HG02870 (cell line): ENCODE measurements at regions not wholly inside any gene's neighbourhood (a gene's known extent, or its start where the extent isn't known, plus 50 kb on each side); places are given as distances from the start of the nearest gene placed in this dataset.

Source experiments
- ATAC-seq: cut with Tn5 transposase; IDR thresholded peaks from one replicate; pipeline ENCODE4 v1.9.1; 2021; ENCODE audit warnings: mild to moderate bottlenecking, moderate library complexity; ENCODE audit not compliant: unreplicated experiment

GRCh38 chr11:129292092-129292491 is 83.6 kb upstream of the BARX2 start:
- no peak for ATAC-seq

GRCh38 chr11:129291546-129291945 is 84.1 kb upstream of the BARX2 start:
- no peak for ATAC-seq

GRCh38 chr11:129290966-129291365 is 84.7 kb upstream of the BARX2 start:
- ATAC-seq = no peak

DNA sequence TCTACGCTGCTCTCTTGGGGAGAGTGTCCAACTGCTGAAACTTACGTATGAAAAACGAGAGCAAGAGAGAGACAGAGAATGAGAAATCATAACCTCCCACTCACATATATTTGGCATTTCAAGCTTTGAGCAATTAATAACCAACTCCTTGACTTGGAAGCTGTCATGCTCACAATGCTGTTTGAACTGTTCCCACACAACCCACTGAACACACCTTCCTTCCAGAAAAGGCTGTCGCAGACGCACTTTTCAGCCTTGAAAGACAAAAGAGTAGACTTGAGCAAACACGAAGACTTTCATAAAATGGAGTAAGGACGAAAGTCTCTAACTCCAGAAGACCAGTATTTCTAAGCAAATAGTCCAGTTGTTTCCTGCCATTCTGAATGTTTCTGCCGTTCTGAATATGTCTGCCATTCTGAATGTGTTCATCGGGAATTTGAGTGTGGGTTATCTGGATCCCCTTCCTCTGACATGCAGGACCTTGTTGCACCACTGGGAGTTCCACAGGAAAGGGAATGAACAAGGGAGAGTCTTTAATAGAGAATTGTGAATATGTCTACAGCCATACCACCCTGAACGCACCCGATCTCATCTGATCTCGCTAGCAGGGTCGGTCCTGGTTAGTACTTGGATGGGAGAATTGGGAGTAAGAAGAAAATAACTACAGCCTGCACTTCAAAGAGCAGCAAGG is 86.2 kb upstream of the BARX2 start:
- no peak for ATAC-seq

- no peak for ATAC-seq
Measured at GRCh38 chr11:129287920-129288319, 87.7 kb upstream of the BARX2 start.

GRCh38 chr11:129286813-129287212 is 88.8 kb upstream of the BARX2 start:
- no peak for ATAC-seq

GRCh38 chr11:129285402-129285786 is 90.3 kb upstream of the BARX2 start:
- ATAC-seq = no peak

GRCh38 chr11:129283141-129283540 is 91.0 kb upstream of the ARHGAP32 start:
- no peak for ATAC-seq

GRCh38 chr11:129282634-129283033 is 90.5 kb upstream of the ARHGAP32 start:
- ATAC-seq = no peak

DNA sequence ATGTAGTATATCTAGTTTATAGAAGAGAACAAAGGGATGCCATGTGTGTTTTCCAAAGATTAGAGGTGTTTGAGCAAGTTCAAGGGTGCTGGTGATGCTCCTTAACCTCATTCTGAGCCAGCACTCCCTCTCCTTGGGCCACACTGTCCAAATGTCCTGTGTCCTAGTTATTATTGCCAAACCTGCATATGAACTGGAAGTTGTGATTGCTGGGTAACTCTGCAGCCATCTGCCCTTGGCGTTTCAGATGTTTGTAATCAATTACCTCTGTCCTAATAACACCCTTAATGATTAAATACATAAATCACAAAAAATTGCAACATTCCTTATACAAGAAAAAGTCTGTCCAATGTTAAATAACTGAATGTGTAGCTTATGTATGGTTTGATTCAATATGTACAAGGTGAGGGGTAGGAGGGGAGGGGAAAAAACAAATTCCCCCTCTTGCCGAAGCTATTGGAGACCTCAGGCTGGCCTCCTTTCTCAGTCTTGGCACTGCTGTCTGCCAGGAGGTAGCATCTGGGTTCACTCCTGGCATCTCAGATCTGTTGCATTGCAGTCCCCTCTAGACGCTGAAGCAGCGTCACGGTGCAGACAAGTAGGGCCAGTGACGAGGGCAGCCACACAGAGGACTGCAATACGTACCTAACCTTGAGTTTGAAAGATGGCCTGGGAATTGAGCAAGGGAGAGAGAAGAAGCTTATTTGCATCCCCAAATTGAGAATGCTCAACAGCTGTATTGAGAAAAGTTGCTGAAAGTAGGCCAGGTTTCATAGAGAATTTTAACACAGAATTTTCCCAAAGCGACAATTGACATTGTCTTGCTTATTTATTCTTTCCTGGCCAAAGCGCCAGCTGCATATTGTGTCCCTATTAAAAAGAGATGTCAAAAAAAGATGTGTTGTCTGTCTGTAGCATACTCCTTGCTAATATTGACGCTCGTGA is 89.6 kb upstream of the ARHGAP32 start:
- no peak for ATAC-seq

DNA sequence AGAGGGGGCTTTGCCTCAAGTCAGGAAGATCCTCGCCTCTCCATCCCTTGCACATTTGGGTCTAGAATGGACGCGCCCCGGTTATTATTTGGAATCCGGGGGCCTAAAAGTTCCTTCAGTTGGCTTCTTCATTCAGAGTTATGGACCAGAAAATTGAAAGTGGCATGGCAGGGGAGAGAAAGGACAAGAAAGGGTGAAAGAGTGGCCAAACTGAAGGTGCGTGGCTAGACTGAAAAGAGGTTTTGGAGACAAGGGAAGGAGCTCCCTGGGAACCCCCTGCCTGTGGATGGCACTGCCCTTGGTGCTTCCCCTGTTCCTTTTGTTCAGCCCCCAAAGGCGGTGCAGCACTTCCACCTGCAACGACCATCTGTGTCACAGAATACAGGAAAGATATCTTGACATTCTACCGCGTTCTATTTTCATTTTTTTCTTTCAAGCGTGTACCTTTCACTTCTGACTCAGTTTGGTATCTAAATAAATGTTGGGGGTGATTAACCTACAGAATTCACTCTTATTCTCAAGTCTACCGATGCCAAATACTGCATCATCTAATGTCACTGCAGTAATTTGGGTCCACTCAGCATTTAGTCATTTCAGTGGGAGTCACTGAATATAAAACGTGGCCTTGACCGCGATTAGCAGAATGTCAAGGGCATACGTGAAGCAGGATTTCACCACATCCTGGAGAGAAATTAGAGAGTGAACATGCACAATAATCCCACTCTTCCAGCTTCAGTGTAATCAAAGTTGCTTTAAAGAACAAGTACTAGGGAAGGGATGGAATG is 88.1 kb upstream of the ARHGAP32 start:
- no peak for ATAC-seq

- ATAC-seq = peak; percentile 61
Measured at GRCh38 chr11:129279326-129280026, 87.4 kb upstream of the ARHGAP32 start.

GRCh38 chr11:129278586-129279319 is 86.6 kb upstream of the ARHGAP32 start:
- no peak for ATAC-seq

DNA sequence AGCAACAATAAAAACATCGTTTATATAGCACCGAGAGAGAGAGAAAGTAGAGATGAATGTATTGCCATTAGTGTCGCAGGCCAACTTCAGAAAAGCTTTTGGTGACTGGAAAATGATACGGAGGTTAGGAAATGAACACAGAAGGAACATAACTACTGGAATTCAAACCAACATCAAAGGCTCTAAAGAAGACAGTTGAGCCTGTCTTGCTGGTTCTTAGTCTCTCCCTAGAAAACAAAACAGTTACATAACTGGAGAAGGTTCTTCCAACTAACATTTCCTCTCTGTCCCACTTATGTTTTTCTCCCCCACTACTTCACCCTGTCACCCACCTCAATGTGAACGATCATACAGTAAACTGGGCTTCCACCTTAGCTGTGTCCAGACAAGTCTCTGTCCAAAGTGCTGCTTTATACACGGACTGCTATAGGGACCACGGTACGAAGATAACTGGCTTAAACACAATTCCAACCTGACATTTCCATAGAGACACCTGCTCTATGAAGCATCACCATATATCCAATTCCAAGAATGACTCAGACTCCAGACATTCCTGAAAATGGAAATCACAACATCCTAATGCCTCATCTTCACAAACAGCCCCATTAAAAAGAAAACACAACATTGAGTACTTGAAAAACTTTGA is 85.2 kb upstream of the ARHGAP32 start:
- ATAC-seq = no peak

DNA sequence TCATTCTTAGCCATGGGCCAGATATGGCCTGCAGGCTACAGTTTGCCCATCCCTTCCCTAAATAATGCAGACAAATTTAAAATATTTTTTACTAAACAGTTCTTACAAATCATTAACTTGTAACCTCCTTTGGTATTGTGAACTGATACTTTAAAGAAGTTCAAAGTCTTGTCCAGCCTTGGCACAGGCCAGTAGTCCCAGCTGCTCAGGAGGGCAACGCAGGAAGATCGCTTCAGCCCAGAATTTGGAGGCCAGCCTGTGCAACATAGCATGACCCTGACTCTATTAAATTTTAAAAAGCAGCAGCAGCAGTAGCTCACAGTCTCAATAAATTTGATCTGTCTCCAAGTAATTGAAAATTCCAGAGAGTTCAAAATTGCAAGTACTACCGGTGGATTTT is 83.7 kb upstream of the ARHGAP32 start:
- ATAC-seq = no peak

GRCh38 chr11:129273944-129274711 is 82.0 kb upstream of the ARHGAP32 start:
- ATAC-seq = no peak

DNA sequence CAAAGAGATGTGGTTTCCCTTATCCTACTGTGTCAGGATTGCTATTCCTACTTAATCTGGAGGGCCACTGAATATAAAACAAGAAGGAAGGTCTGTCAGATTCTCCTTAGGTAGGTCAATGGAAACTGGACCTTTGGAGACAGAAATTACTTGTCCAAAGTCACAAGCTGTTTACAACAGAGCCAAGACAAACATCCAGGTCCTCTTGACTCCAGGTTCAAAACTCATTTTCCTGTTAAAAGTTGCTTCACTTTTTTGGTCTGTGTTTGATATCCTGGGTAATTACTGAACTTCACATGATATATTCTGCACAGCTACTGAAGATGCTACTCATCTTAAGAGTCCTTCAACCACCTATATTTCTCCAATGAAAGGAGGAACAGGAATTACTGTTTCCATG is 81.2 kb upstream of the ARHGAP32 start:
- no peak for ATAC-seq

DNA sequence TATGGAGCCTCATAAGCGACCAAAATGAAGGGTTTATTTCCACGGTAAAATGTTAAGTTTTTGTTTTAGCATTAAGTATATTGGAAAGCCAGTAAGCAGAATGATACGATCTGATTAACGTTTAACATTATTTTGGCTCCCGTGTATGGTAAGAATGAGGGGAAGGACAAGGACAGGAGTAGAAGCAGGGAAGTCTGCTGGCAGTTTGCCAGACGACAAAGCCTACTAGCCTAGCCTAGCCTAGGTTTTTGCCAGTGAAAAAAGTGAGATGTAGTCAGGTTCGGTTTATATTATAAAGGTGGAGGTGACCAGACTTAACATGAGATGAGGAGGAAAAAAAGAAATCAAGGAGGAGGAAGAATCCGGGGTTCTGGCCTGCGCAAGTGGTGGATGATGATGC is 78.9 kb upstream of the ARHGAP32 start:
- ATAC-seq = no peak

DNA sequence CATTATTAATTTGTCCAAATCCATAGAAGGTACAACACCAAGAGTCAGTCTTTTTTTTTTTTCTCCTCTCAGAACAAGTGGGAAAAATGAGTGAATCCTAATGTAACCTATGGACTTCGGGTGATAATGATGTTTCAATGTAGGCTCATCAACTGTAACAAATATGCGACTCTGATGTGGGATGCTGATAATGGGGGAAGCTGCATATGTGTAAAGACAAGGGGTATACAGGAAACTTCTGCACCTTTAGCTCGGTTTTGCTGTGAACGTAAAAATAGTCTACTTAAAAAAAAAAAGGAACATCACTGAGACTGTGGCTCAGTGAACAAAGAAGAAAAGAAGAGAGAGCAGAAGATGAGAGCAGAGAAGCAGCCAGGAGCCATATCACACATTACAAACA is 78.3 kb upstream of the ARHGAP32 start:
- no peak for ATAC-seq
